HCT116 (cell line): ENCODE measurements at regions not wholly inside any gene's neighbourhood (a gene's known extent, or its start where the extent isn't known, plus 50 kb on each side); places are given as distances from the start of the nearest gene placed in this dataset.

ENCODE experiments used
- CTCF ChIP-seq, 3 experiments: fragments of 200-600 bp in 1 of 3; sonication (generic) in 1 of 3; IDR thresholded peaks in 2 of 3; conservative IDR thresholded peaks in 1 of 3; 2 replicates each; pipeline ENCODE4 v1.5.1; 2012 to 2017; ENCODE audit warnings: low read depth in 2 of 3, low read length in 2 of 3, antibody characterized with exemption in 1 of 3, borderline replicate concordance in 1 of 3, control low read depth in 1 of 3, mild to moderate bottlenecking in 1 of 3, mixed read lengths in 1 of 3, mixed run types in 1 of 3, moderate library complexity in 1 of 3; ENCODE audit not compliant: insufficient read depth in 1 of 3
- EGR1 ChIP-seq: IDR thresholded peaks from 2 replicates; pipeline ENCODE4 v1.6.1; 2012; ENCODE audit warnings: low read depth
- EZH2 ChIP-seq: fragments of 200-600 bp; sonication (generic); IDR thresholded peaks from 2 replicates; pipeline ENCODE4 v1.6.1; 2017; ENCODE audit warnings: antibody characterized with exemption, mixed run types
- EZH2phosphoT487 ChIP-seq: fragments of 200-600 bp; IDR thresholded peaks from 2 replicates; pipeline ENCODE4 v1.6.1; 2018; ENCODE audit warnings: antibody characterized with exemption, borderline replicate concordance
- JUND ChIP-seq: IDR thresholded peaks from 2 replicates; pipeline ENCODE4 v1.6.1; 2012
- POLR2A ChIP-seq: IDR thresholded peaks from 2 replicates; pipeline ENCODE4 v1.7.0; 2011; ENCODE audit warnings: borderline replicate concordance; ENCODE audit not compliant: insufficient read depth, insufficient read length; ENCODE audit errors: extremely low read depth
- POLR2AphosphoS5 ChIP-seq: IDR thresholded peaks from 2 replicates; pipeline ENCODE4 v1.6.1; 2011; ENCODE audit warnings: mild to moderate bottlenecking, low read depth, low read length, moderate library complexity
- RAD21 ChIP-seq: IDR thresholded peaks from 2 replicates; pipeline ENCODE4 v1.6.1; 2012; ENCODE audit warnings: low read depth, mild to moderate bottlenecking
- SP1 ChIP-seq: IDR thresholded peaks from 2 replicates; pipeline ENCODE4 v1.6.1; 2012; ENCODE audit warnings: low read depth
- TCF7L2 ChIP-seq: IDR thresholded peaks from 2 replicates; pipeline ENCODE4 v1.7.0; 2011; ENCODE audit warnings: borderline replicate concordance, inconsistent platforms; ENCODE audit not compliant: insufficient read depth, insufficient read length; ENCODE audit errors: extremely low read depth
- YY1 ChIP-seq: IDR thresholded peaks from 2 replicates; pipeline ENCODE4 v1.6.1; 2011; ENCODE audit warnings: low read length, low read depth, moderate library complexity, mild to moderate bottlenecking; ENCODE audit not compliant: insufficient replicate concordance; ENCODE audit errors: extremely low read depth
- ZBTB33 ChIP-seq: IDR thresholded peaks from 2 replicates; pipeline ENCODE4 v1.6.1; 2011; ENCODE audit warnings: mild to moderate bottlenecking, low read length, moderate library complexity; ENCODE audit not compliant: insufficient replicate concordance; ENCODE audit errors: extremely low read depth
- TF ChIP-seq, protein P1 (sequence below): IDR thresholded peaks from 2 replicates; pipeline ENCODE4 v1.6.1; 2012
- TF ChIP-seq, protein P2 (sequence below): IDR thresholded peaks from 2 replicates; pipeline ENCODE4 v1.6.1; 2012

GRCh38 chr9:135338546-135338945 is 141.0 kb upstream of the PPP1R26 start:
- TF ChIP-seq POLR2AphosphoS5 (no peak), EGR1 (no peak), YY1 (no peak), JUND (no peak), EZH2phosphoT487 (no peak), POLR2A (no peak), CTCF (IDR thresholded peaks at IDR 0.05 in 2 of 3, conservative IDR thresholded peaks at IDR 0.05 in 1 of 3; ENCODE audit: borderline replicate concordance in 1 of 3, insufficient read depth in 1 of 3, low read depth in 2 of 3, low read length in 2 of 3) (no peak), EZH2 (no peak), RAD21 (no peak), TCF7L2 (no peak), SP1 (no peak), ZBTB33 (no peak)
- TF ChIP-seq, protein P1, sequence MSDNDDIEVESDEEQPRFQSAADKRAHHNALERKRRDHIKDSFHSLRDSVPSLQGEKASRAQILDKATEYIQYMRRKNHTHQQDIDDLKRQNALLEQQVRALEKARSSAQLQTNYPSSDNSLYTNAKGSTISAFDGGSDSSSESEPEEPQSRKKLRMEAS = no peak
- TF ChIP-seq, protein P2, sequence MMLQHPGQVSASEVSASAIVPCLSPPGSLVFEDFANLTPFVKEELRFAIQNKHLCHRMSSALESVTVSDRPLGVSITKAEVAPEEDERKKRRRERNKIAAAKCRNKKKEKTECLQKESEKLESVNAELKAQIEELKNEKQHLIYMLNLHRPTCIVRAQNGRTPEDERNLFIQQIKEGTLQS = no peak
